ENCODE measurements at regions not wholly inside any gene's neighbourhood (a gene's known extent, or its start where the extent isn't known, plus 50 kb on each side); places are given as distances from the start of the nearest gene placed in this dataset.

DNA sequence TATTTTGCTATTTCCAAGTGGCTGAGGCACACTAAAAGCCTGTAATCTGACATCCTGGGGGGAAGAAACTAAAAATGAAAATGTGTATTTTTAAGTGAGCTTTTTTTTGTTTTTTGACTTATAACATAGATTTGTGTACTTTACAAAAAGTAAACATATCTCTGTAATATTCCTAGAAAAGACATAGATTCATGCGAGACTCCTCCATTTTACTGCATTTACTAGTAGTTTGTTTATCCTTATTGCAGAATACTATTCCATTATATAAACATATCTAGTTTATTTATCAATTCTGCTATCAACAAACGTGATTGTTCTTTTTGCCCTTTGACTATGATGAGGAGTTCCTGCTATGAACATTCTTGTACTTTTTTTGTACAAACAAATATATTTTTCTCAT, 67.8 kb upstream of the PLSCR5 start:
- H3K4me3 ChIP-seq (ENCODE audit: low read depth, low read length), result no peak overlapping the region
- TF ChIP-seq, protein P1, sequence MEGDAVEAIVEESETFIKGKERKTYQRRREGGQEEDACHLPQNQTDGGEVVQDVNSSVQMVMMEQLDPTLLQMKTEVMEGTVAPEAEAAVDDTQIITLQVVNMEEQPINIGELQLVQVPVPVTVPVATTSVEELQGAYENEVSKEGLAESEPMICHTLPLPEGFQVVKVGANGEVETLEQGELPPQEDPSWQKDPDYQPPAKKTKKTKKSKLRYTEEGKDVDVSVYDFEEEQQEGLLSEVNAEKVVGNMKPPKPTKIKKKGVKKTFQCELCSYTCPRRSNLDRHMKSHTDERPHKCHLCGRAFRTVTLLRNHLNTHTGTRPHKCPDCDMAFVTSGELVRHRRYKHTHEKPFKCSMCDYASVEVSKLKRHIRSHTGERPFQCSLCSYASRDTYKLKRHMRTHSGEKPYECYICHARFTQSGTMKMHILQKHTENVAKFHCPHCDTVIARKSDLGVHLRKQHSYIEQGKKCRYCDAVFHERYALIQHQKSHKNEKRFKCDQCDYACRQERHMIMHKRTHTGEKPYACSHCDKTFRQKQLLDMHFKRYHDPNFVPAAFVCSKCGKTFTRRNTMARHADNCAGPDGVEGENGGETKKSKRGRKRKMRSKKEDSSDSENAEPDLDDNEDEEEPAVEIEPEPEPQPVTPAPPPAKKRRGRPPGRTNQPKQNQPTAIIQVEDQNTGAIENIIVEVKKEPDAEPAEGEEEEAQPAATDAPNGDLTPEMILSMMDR (IDR thresholded peaks at IDR 0.05; ENCODE audit: low read depth, low read length), result no peak
- TF ChIP-seq POLR2A (IDR thresholded peaks at IDR 0.05; ENCODE audit: extremely low read depth, insufficient read length) (no peak), MYC (IDR thresholded peaks at IDR 0.05; ENCODE audit: low read depth, low read length) (no peak)
- TF ChIP-seq, protein P2, sequence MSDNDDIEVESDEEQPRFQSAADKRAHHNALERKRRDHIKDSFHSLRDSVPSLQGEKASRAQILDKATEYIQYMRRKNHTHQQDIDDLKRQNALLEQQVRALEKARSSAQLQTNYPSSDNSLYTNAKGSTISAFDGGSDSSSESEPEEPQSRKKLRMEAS (IDR thresholded peaks at IDR 0.05; ENCODE audit: low read depth, low read length), result no peak
- DNase-seq (ENCODE audit: low read depth), result no peak

DNA sequence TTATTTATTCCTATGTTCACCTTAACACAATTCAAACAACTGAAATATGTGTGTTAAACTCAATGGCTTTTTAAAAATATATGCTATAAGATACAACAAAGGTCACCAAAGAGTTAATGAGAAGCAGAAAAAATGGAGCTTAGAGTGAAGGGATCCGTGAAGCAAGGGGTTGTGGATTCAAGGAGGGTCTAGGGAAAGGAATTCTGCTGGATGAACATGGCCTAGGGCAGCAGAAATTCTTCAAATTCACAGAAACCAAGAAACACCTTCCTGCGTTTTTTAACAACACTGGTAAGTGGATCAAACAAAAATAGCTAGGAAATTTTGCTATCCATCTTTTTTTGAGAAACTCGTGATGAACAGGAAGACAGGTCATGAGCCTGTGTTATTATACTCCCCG, 59.3 kb upstream of the PLSCR5 start:
- DNase-seq (ENCODE audit: low read depth), result no peak
- TF ChIP-seq, protein P2 (IDR thresholded peaks at IDR 0.05; ENCODE audit: low read depth, low read length), result no peak
- TF ChIP-seq, protein P1 (IDR thresholded peaks at IDR 0.05; ENCODE audit: low read depth, low read length), result no peak
- TF ChIP-seq MYC (IDR thresholded peaks at IDR 0.05; ENCODE audit: low read depth, low read length) (no peak), POLR2A (IDR thresholded peaks at IDR 0.05; ENCODE audit: extremely low read depth, insufficient read length) (no peak)
- H3K4me3 ChIP-seq (ENCODE audit: low read depth, low read length), result no peak overlapping the region

DNA sequence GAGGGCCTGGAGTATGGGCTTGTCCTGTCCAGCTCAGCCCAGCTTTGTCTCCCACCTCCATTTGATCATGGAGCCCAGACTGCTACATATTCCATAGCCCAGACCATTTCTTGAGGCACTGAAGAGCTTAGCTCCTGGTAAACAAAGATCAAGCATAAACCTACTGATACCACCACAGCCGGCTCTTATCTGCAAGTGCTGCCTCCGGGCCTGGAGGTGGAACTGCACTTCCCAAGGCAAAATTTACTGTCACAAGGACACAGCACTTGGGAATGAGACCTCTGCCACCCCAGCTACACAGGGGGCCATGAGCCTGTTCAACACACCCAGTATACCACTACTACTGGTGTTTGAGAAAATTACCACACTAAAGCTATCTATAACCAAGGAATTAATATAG, 53.7 kb upstream of the PLSCR5 start:
- DNase-seq (ENCODE audit: low read depth), result no peak
- no peak overlapping the region for H3K4me3 ChIP-seq (ENCODE audit: low read depth, low read length)
- no peak for TF ChIP-seq MYC (IDR thresholded peaks at IDR 0.05; ENCODE audit: low read depth, low read length)
- TF ChIP-seq POLR2A (IDR thresholded peaks at IDR 0.05; ENCODE audit: extremely low read depth, insufficient read length), result no peak
- TF ChIP-seq, protein P2 (IDR thresholded peaks at IDR 0.05; ENCODE audit: low read depth, low read length), result no peak
- TF ChIP-seq, protein P1 (IDR thresholded peaks at IDR 0.05; ENCODE audit: low read depth, low read length), result no peak

DNA sequence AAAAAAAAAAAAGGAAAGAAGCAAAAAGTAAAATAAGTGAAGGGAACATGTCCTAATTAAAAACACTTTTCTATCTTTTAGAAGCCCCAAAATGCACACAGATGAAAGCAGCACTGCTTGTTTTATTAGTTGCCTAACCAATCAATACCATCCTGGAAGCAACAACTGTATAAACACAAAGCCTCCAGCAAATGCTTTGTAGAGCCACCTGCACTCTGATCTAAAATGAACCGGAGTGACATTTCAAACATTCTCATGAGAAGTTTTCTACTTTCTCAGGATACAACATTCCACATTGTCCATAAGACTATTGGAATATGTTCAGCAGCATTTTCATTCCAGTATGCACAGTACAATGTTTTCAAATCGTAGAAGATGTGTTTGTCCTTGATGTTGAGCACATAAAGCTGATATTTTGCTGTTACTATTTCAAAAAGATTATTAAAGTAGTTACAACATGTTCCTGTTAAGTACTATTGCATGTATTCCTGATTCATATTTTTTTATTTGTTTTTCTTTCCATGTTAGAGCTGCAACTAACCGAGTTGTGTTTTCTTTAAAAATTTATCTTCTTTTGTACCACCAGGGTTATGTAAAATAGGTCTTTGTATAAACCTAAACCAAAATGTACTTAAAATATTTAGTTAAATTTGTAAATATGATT, 50.3 kb upstream of the PLSCR5 start:
- DNase-seq (ENCODE audit: low read depth), result no peak
- no peak for TF ChIP-seq POLR2A (IDR thresholded peaks at IDR 0.05; ENCODE audit: extremely low read depth, insufficient read length)
- TF ChIP-seq, protein P1 (IDR thresholded peaks at IDR 0.05; ENCODE audit: low read depth, low read length), result no peak
- TF ChIP-seq MYC (IDR thresholded peaks at IDR 0.05; ENCODE audit: low read depth, low read length), result no peak
- TF ChIP-seq, protein P2 (IDR thresholded peaks at IDR 0.05; ENCODE audit: low read depth, low read length), result no peak
- H3K4me3 ChIP-seq (ENCODE audit: low read depth, low read length), result no peak overlapping the region
